Activated naive CD8-positive, alpha-beta T cell treated with anti-CD3 and anti-CD28 coated beads, Interleukin-2, amount 50 U/mL, for 24 hours (primary cell): ENCODE measurements at regions not wholly inside any gene's neighbourhood (a gene's known extent, or its start where the extent isn't known, plus 50 kb on each side); places are given as distances from the start of the nearest gene placed in this dataset.
"Not testable (repeated sequence)": the region's sequence is repeated elsewhere in the genome, so short reads cannot be mapped to it uniquely, and the experiment has no call there.

Experiments
- ATAC-seq: fragments of 150-1000 bp; cut with Tn5 transposase; one replicate; pipeline ENCODE4 v1.10.0; 2021
- DNase-seq: peaks from one replicate; pipeline ENCODE4 v3.0.0; 2021
- H3K27ac Mint-ChIP-seq: one replicate; pipeline ENCODE4 v1.8.0; 2021; ENCODE audit warnings: mild to moderate bottlenecking, mixed read lengths
- H3K27me3 Mint-ChIP-seq: one replicate; pipeline ENCODE4 v1.8.0; 2021; ENCODE audit warnings: mixed read lengths
- H3K36me3 Mint-ChIP-seq: one replicate; pipeline ENCODE4 v1.8.0; 2021; ENCODE audit warnings: low read depth, mixed read lengths
- H3K4me1 Mint-ChIP-seq: one replicate; pipeline ENCODE4 v1.8.0; 2021; ENCODE audit warnings: mixed read lengths
- H3K4me3 Mint-ChIP-seq: one replicate; pipeline ENCODE4 v1.8.0; 2021; ENCODE audit warnings: mild to moderate bottlenecking, moderate library complexity, mixed read lengths
- H3K9me3 Mint-ChIP-seq: one replicate; pipeline ENCODE4 v1.8.0; 2021; ENCODE audit warnings: mixed read lengths

- H3K27me3 Mint-ChIP-seq, H3K27ac Mint-ChIP-seq, H3K4me1 Mint-ChIP-seq, ATAC-seq, H3K4me3 Mint-ChIP-seq, H3K36me3 Mint-ChIP-seq, DNase-seq: not testable (repeated sequence)
- H3K9me3 Mint-ChIP-seq, result peaks cover 10% of the 10 kb centered on the region
Measured at GRCh38 chr16:46394149-46394548, 227.0 kb downstream of the SHCBP1 start.

GRCh38 chr16:46392930-46393722, 228.1 kb downstream of the SHCBP1 start:
- not testable (repeated sequence) for ATAC-seq, H3K27ac Mint-ChIP-seq, H3K4me3 Mint-ChIP-seq, H3K4me1 Mint-ChIP-seq, H3K27me3 Mint-ChIP-seq, H3K36me3 Mint-ChIP-seq
- DNase-seq, result peak; percentile 9
- H3K9me3 Mint-ChIP-seq, result peaks cover 10% of the 10 kb centered on the region

DNA sequence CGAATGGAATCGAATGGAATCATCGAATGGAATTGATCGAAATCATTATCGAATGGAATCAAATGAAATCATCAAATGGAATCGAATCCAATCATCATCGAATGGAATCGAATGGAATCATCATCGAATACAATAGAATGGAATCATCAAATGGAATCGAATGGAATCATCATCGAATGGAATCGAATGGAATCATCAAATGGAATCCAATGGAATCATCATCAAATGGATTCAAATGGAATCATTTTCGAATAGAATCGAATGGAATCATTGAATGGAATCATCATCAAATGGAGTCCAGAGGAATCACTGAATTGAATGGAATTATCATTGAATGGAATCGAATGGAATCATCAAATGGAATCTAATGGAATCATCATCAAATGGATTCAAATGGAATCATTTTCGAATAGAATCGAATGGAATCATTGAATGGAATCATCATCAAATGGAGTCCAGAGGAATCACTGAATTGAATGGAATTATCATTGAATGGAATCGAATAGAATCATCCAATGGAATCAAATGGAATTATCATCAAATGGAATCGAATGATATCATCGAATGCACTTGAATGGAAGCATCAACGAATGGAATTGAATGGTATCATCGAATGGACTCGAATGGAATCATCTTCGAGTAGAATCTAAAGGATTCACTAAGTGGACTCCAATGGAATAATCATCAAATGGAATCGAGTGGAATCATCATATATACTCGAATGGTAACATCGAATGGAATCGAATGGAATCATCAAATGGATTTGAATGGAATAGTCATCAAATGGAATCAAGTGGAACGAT, 230.3 kb downstream of the SHCBP1 start:
- peak; percentile 11 for DNase-seq
- ATAC-seq, H3K27ac Mint-ChIP-seq, H3K27me3 Mint-ChIP-seq, H3K4me3 Mint-ChIP-seq, H3K4me1 Mint-ChIP-seq: not testable (repeated sequence)
- peaks cover 18% of the 10 kb centered on the region for H3K9me3 Mint-ChIP-seq
- H3K36me3 Mint-ChIP-seq, result peaks cover 15% of the 10 kb centered on the region

DNA sequence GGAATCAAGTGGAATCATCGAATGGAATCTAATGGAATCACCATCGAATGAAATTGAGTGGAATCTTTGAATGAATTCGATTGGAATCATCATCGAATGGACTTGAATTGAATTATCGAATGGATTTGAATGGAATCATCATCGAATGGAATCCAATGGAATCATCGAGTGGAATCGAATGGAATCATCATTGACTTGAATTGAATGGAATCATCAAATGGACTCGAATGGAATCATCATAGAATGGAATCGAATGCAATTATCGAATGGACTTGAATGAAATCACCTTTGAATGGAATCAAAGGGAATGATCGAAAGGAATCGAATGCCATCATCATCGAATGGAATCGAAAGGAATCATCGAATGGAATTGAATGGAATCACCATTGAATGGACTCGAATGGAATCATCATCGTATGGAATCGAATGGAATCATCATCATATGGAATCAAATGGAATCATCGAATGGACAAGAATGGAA, 231.6 kb downstream of the SHCBP1 start:
- not testable (repeated sequence) for H3K27me3 Mint-ChIP-seq, H3K4me1 Mint-ChIP-seq, H3K27ac Mint-ChIP-seq, H3K4me3 Mint-ChIP-seq, ATAC-seq
- peak; percentile 66 for DNase-seq
- Mint-ChIP-seq H3K36me3 (peaks cover 13% of the 10 kb centered on the region), H3K9me3 (peaks cover 14% of the 10 kb centered on the region)

GRCh38 chr16:46388939-46389491, 232.2 kb downstream of the SHCBP1 start:
- not testable (repeated sequence) for DNase-seq, H3K4me3 Mint-ChIP-seq, H3K27ac Mint-ChIP-seq, H3K27me3 Mint-ChIP-seq, ATAC-seq, H3K4me1 Mint-ChIP-seq
- Mint-ChIP-seq H3K9me3 (peaks cover 14% of the 10 kb centered on the region), H3K36me3 (peaks cover 11% of the 10 kb centered on the region)

DNA sequence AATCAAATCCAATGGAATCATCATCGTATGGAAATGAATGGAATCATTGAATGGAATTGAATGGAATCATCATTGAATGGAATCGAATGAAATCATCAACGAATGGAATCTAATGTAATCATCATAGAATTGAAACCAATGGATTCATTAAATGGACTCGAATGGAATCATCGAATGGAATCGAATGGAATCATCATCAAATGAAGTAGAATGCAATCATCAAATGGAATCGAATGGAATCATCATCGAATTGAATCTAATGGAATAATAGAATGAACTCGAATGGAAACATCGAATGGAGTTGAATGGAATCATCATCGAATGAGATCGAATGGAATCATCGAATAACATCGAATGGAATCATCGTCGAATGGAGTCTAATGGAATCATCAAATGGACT, 232.8 kb downstream of the SHCBP1 start:
- H3K27ac Mint-ChIP-seq, DNase-seq, H3K27me3 Mint-ChIP-seq, H3K4me1 Mint-ChIP-seq, H3K4me3 Mint-ChIP-seq, ATAC-seq: not testable (repeated sequence)
- Mint-ChIP-seq H3K36me3 (peaks cover 11% of the 10 kb centered on the region), H3K9me3 (peaks cover 15% of the 10 kb centered on the region)

DNA sequence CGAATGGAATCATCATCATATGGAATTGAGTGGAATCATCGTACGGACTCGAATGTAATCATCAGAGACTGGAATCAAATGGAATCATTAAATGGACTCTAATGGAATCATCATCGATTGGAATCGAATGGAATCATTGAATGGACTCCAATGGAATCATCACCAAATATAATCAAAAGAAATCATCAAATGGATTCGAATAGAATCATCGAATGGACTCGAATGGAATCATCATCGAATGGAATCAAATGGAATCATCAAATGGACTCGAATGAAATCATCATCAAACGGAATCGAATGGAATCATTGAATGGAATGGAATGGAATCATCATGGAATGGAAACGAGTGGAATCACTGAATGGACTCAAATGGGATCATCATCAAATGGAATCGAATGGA, 233.5 kb downstream of the SHCBP1 start:
- not testable (repeated sequence) for H3K4me1 Mint-ChIP-seq, H3K27me3 Mint-ChIP-seq, H3K4me3 Mint-ChIP-seq, H3K27ac Mint-ChIP-seq, ATAC-seq
- peak; percentile 52 for DNase-seq
- H3K36me3 Mint-ChIP-seq, result peaks cover 13% of the 10 kb centered on the region
- H3K9me3 Mint-ChIP-seq, result peaks cover 17% of the 10 kb centered on the region

DNA sequence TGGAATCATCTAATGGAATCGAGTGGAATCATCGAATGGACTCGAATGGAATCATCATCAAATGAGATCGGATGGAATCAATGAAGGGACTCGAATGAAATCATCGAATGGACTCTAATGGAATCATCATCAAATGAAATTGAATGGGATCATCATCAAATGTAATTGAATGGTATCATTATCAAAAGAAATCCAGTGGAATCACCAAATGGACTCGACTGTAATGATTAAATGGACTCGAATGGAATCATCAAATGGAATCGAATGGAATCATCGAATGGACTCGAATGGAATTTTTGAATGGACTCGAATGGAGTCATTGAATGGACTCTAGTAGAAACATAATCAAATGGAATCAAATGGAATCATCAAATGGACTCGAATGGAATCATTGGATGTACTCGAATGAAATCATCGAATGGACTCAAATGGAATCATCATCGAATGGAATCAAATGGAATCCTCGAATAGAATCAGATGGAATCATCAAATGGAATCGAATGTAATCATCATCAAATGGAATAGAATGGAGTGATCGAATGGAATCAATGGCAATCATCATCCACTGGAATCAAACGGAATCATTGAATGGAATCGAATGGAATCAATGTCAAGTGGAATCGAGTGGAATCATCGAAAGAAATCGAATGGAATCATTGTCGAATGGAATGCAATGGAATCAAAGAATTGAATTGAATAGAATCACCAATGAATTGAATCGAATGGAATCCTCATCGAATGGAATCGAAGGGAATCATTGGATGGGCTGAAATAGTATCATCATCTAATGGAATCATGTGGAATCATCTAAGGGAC, 234.2 kb downstream of the SHCBP1 start:
- ATAC-seq (peak; percentile 5), DNase-seq (peak; percentile 21)
- H3K27me3 Mint-ChIP-seq, H3K4me3 Mint-ChIP-seq, H3K4me1 Mint-ChIP-seq, H3K27ac Mint-ChIP-seq: not testable (repeated sequence)
- Mint-ChIP-seq H3K9me3 (peaks cover 18% of the 10 kb centered on the region), H3K36me3 (peaks cover 15% of the 10 kb centered on the region)

DNA sequence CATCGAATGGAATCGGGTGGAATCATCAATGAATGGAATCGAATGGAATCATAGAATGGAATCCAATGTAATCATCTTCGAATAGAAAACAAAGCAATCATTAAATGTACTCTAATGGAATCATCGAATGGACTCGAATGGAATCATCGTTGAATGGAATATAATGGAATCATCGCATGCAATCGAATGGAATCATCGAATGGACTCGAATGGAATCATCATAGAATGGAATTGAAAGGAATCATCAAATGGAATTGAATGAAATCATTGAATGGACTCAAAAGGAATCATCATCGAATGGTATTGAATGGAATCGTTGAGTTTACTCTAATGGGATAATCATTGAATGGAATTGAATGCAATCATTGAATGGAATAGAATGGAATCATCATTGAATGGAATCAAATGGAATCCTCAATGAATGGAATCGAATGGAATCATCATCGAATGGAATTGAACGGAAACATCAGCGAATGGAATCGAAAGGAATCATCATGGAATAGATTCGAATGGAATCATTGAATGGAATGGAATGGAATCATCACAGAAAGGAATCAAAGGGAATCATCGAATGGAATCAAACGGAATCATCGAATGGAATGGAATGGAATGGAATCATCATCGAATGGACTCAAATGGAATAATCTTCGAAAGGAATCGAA, 234.9 kb downstream of the SHCBP1 start:
- Mint-ChIP-seq H3K9me3 (peaks cover 19% of the 10 kb centered on the region), H3K36me3 (peaks cover 14% of the 10 kb centered on the region)
- H3K4me1 Mint-ChIP-seq, DNase-seq, H3K27ac Mint-ChIP-seq, H3K4me3 Mint-ChIP-seq, H3K27me3 Mint-ChIP-seq, ATAC-seq: not testable (repeated sequence)

DNA sequence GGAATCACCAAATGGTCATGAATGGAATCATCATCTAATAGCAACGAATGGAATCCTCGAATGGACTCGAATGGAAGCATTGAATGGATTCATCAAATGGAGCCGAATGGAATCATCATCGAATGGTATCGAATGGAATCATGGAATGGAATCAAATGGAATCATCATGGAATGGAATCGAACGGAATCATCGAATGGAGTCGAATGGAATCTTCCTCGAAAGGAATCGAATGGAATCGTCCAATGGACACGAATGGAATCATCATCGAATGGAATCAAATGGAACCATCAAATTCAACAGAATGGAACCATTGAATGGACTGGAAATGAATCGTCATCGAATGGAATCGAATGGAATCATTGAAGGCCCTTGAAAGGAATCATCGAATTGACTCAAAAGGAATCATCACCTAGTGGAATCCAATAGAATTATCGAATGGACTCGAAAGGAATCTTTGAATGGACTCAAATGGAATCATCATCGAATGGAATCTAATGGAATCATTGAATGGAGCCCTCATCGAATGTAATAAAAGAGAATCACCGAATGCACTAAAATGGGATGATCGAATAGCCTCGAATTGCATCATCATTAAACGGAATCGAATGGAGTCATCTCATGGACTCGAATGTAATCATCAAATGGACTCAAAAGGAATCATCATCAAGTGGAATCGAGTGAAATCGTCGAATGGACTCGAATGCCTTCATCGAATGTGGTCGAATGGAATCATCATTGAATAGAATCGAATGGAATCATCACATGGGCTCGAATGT, 236.7 kb downstream of the SHCBP1 start:
- H3K4me3 Mint-ChIP-seq, H3K27me3 Mint-ChIP-seq, H3K4me1 Mint-ChIP-seq, DNase-seq, ATAC-seq, H3K27ac Mint-ChIP-seq: not testable (repeated sequence)
- peaks cover 16% of the 10 kb centered on the region for H3K9me3 Mint-ChIP-seq
- H3K36me3 Mint-ChIP-seq, result peaks cover 12% of the 10 kb centered on the region

DNA sequence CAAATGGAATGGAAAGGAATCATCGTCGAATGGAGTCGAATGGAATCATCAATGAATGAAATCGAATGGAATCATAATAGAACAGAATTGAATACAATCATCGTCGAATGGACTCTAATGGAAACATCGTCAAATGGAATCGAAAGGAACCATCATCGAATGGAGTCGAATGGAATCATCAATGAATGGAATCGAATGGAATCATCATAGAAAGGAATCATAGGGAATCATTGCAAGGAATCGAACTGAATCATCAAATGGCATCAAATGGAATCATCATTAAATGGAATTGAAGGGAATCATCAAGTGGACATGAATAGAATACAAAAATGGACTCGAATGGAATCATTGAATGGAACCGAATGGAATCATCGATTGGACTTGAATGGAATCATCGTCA, 237.6 kb downstream of the SHCBP1 start:
- not testable (repeated sequence) for H3K4me1 Mint-ChIP-seq, DNase-seq, ATAC-seq, H3K27me3 Mint-ChIP-seq, H3K27ac Mint-ChIP-seq, H3K4me3 Mint-ChIP-seq
- Mint-ChIP-seq H3K9me3 (peaks cover 16% of the 10 kb centered on the region), H3K36me3 (peaks cover 12% of the 10 kb centered on the region)

- DNase-seq, H3K27me3 Mint-ChIP-seq, H3K4me3 Mint-ChIP-seq, H3K4me1 Mint-ChIP-seq, ATAC-seq, H3K27ac Mint-ChIP-seq: not testable (repeated sequence)
- H3K36me3 Mint-ChIP-seq, result peaks cover 12% of the 10 kb centered on the region
- H3K9me3 Mint-ChIP-seq, result peaks cover 16% of the 10 kb centered on the region
Measured at GRCh38 chr16:46382791-46383541, 238.2 kb downstream of the SHCBP1 start.

DNA sequence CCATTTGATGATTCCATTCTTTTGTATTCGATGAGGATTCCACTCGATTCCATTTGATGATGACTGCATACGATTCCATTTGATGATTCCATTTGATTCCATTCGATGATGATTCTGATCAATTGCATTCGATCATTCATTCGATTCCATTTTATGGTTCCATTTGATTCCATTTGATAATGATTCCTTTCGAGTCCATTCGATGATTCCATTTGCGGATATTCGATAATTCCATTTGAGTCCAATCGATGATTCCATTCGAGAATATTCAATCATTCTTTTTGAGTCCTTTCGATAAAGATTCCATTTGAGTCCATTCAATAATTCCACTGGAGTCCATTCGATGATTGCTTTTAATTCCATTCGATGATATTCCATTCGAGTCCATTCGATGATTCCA, 239.1 kb downstream of the SHCBP1 start:
- H3K36me3 Mint-ChIP-seq, H3K27ac Mint-ChIP-seq, H3K27me3 Mint-ChIP-seq, H3K4me1 Mint-ChIP-seq, ATAC-seq, H3K4me3 Mint-ChIP-seq, DNase-seq: not testable (repeated sequence)
- peaks cover 11% of the 10 kb centered on the region for H3K9me3 Mint-ChIP-seq
